ENCODE measurements at regions not wholly inside any gene's neighbourhood (a gene's known extent, or its start where the extent isn't known, plus 50 kb on each side); places are given as distances from the start of the nearest gene placed in this dataset.

- no peak for TF ChIP-seq POLR2A (IDR thresholded peaks at IDR 0.05; ENCODE audit: low read depth, low read length)
- TF ChIP-seq POLR2AphosphoS5 (IDR thresholded peaks at IDR 0.05; ENCODE audit: low read depth, low read length): no peak
These were observed 168.0 kb downstream of the KIF4B start for GRCh38 chr5:155181542-155181941.

Data from GM12892 (cell line).